Upper lobe of left lung (tissue), 6 donors: ENCODE measurements at regions not wholly inside any gene's neighbourhood (a gene's known extent, or its start where the extent isn't known, plus 50 kb on each side); places are given as distances from the start of the nearest gene placed in this dataset.

Experiments
- ATAC-seq, 2 donors: fragments of 200-7000 bp; cut with Tn5 transposase; one replicate each; pipeline ENCODE4 v1.9.1; 2022; ENCODE audit warnings: mild to moderate bottlenecking in 2 of 2, moderate library complexity in 2 of 2; ENCODE audit not compliant: low FRiP score in 2 of 2
- DNase-seq, 2 donors: peaks; one replicate each; pipeline ENCODE4 v3.0.0-alpha.2; 2019 to 2020
- H3K27ac ChIP-seq, 4 donors: fragments of 200-600 bp; sonication (generic); one replicate each; pipeline ENCODE4 v1.5.1; 2016 to 2019
- H3K27me3 ChIP-seq, 4 donors: fragments of 200-600 bp; sonication (generic); one replicate each; pipeline ENCODE4 v1.5.1; 2017 to 2019
- H3K36me3 ChIP-seq, 4 donors: fragments of 200-600 bp; sonication (generic); one replicate each; pipeline ENCODE4 v1.5.1; 2016 to 2019
- H3K4me1 ChIP-seq, 4 donors: fragments of 200-600 bp; sonication (generic); one replicate each; pipeline ENCODE4 v1.5.1; 2018 to 2019
- H3K4me3 ChIP-seq, 4 donors: fragments of 200-600 bp; sonication (generic); one replicate each; pipeline ENCODE4 v1.5.1; 2017 to 2019; ENCODE audit warnings: mild to moderate bottlenecking in 2 of 4, moderate library complexity in 1 of 4
- H3K9me3 ChIP-seq, 4 donors: fragments of 200-600 bp; sonication (generic); one replicate each; pipeline ENCODE4 v1.5.1; 2018 to 2019
- CTCF ChIP-seq, 6 experiments: fragments of 450-650 bp in 4 of 6; fragments of 200-600 bp in 2 of 6; sonication (generic) in 2 of 6; IDR thresholded peaks; one replicate each; pipeline ENCODE4 v1.5.1; 2016 to 2019; ENCODE audit warnings: antibody characterized with exemption in 6 of 6
- EP300 ChIP-seq, 4 donors: sonication (generic); formaldehyde crosslinking; IDR thresholded peaks; one replicate each; pipeline ENCODE4 v1.5.1; 2017; ENCODE audit warnings: antibody characterized with exemption in 4 of 4, control low read depth in 2 of 4
- POLR2A ChIP-seq, 4 donors: fragments of 450-650 bp; IDR thresholded peaks; one replicate each; pipeline ENCODE4 v1.5.1; 2016 to 2017; ENCODE audit warnings: antibody characterized with exemption in 4 of 4, mild to moderate bottlenecking in 2 of 4
- POLR2AphosphoS5 ChIP-seq, 2 donors: sonication (generic); formaldehyde crosslinking; IDR thresholded peaks; one replicate each; pipeline ENCODE4 v1.5.1; 2017; ENCODE audit warnings: antibody characterized with exemption in 2 of 2
- WGBS, 2 donors: methylation state at CpG; one replicate each; pipeline ENCODE4 v1.1.5; 2017 to 2018; 5-methylcytosine and 5-hydroxymethylcytosine counted together
- donor health status: DM: no; HTN: no; CAD: no; lungs with moderate emphysema.
- donor health status: DM: no; HTN: yes; CAD: no; lungs with severe emphysema.

DNA sequence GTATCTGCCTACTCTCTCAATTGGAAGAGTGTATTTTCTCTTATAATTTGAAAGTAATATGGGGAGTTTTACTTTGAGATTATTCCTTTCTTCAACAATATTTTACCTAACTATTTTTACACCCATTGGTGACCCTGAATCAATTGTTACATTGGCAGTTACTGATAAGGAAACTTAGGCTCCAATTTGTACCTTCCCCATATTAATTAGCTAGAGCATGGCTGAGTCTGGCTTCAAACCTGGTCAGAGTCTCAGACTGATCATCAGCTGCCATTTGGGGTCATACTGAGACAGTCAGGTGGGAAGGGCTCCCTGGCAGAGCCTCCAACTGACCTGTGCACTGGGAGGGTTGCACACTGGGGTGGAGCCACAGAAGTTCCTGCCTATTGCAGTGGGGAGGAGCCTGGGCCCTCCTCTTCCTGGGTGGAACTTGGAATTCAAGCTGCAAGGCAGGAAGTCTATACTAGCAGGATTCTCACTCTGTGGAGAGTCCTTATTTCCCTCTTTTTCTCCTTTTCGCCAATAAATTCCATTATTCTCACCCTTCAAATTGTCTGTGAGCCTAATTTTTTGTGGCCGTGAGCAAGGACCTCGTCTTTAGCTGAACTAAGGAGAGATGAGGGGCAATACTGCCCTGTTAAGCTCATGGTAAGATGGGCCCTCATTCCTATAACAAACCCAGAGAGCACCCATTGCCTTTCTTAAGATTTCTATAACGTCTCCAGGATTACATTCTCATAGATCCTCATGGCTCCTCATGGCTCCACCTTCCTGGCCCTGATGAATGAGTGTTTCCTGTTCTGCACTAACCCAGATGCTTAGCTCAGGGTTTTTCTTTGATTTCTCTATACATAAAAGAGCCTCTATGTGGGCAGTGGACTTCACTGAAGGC lies 285.1 kb downstream of the ADGB start:
- 93 to 94% methylated on average over 4 of the region's 4 CpGs for WGBS, 2 donors
- no peak for ATAC-seq
- no peaks in the 10 kb centered on the region for H3K9me3 ChIP-seq
- H3K36me3 ChIP-seq: no peaks in the 10 kb centered on the region
- H3K27me3 ChIP-seq: no peaks in the 10 kb centered on the region
- DNase-seq: no peak
- peaks cover 0 to under 1% (median 0%) of the 10 kb centered on the region in 4 donors for H3K4me1 ChIP-seq
- TF ChIP-seq EP300 (IDR thresholded peaks at IDR 0.05): no peak
- no peak for TF ChIP-seq CTCF (IDR thresholded peaks at IDR 0.05)
- TF ChIP-seq POLR2A (IDR thresholded peaks at IDR 0.05): no peak
- no peak for TF ChIP-seq POLR2AphosphoS5 (IDR thresholded peaks at IDR 0.05)
- H3K27ac ChIP-seq: no peak overlapping the region
- no peak overlapping the region for H3K4me3 ChIP-seq

GRCh38 chr6:146884728-146885127 lies 286.0 kb downstream of the ADGB start:
- no peaks in the 10 kb centered on the region for H3K4me1 ChIP-seq
- WGBS, 2 donors: 90 to 97% methylated on average over 2 of the region's 2 CpGs
- TF ChIP-seq POLR2AphosphoS5 (IDR thresholded peaks at IDR 0.05): no peak
- no peak for TF ChIP-seq POLR2A (IDR thresholded peaks at IDR 0.05)
- no peak for TF ChIP-seq EP300 (IDR thresholded peaks at IDR 0.05)
- TF ChIP-seq CTCF (IDR thresholded peaks at IDR 0.05): no peak
- H3K27ac ChIP-seq: no peak overlapping the region
- no peaks in the 10 kb centered on the region for H3K36me3 ChIP-seq
- H3K9me3 ChIP-seq: no peaks in the 10 kb centered on the region
- no peaks in the 10 kb centered on the region for H3K27me3 ChIP-seq
- H3K4me3 ChIP-seq: no peak overlapping the region
- ATAC-seq (no peak), DNase-seq (no peak)

GRCh38 chr6:146885708-146886457 lies 287.1 kb downstream of the ADGB start:
- TF ChIP-seq EP300 (IDR thresholded peaks at IDR 0.05): no peak
- TF ChIP-seq CTCF (IDR thresholded peaks at IDR 0.05): no peak
- no peak for TF ChIP-seq POLR2A (IDR thresholded peaks at IDR 0.05)
- TF ChIP-seq POLR2AphosphoS5 (IDR thresholded peaks at IDR 0.05): no peak
- H3K27me3 ChIP-seq: no peaks in the 10 kb centered on the region
- 58 to 81% methylated on average over 4 of the region's 4 CpGs for WGBS, 2 donors
- no peaks in the 10 kb centered on the region for H3K4me1 ChIP-seq
- ATAC-seq (no peak), DNase-seq (no peak)
- H3K9me3 ChIP-seq: no peaks in the 10 kb centered on the region
- no peak overlapping the region for H3K27ac ChIP-seq
- H3K36me3 ChIP-seq: no peaks in the 10 kb centered on the region
- H3K4me3 ChIP-seq: no peak overlapping the region

GRCh38 chr6:146886587-146887446 lies 288.0 kb downstream of the ADGB start:
- DNase-seq: no peak
- Histone ChIP-seq H3K4me3 (no peak overlapping the region), H3K27ac (no peak overlapping the region), H3K9me3 (no peaks in the 10 kb centered on the region), H3K4me1 (no peaks in the 10 kb centered on the region), H3K27me3 (no peaks in the 10 kb centered on the region), H3K36me3 (no peaks in the 10 kb centered on the region)
- 89 to 92% methylated on average over 5 of the region's 5 CpGs for WGBS, 2 donors
- TF ChIP-seq POLR2A (IDR thresholded peaks at IDR 0.05): no peak
- TF ChIP-seq EP300 (IDR thresholded peaks at IDR 0.05): no peak
- TF ChIP-seq POLR2AphosphoS5 (IDR thresholded peaks at IDR 0.05): no peak
- no peak for TF ChIP-seq CTCF (IDR thresholded peaks at IDR 0.05)
- no peak for ATAC-seq
